Aorta (tissue), 5 donors: ENCODE measurements at regions not wholly inside any gene's neighbourhood (a gene's known extent, or its start where the extent isn't known, plus 50 kb on each side); places are given as distances from the start of the nearest gene placed in this dataset.

Experiments used
- ATAC-seq: fragments of 200-7000 bp; cut with Tn5 transposase; one replicate; pipeline ENCODE4 v1.9.1; 2022; ENCODE audit warnings: moderate library complexity; ENCODE audit not compliant: low FRiP score
- DNase-seq, 2 donors: peaks; one replicate each; pipeline ENCODE4 v3.0.0-alpha.2; 2020
- H3K27ac ChIP-seq, 2 donors: one replicate each; pipeline ENCODE4 v1.5.1; 2013; ENCODE audit warnings: low read length in 2 of 2, mild to moderate bottlenecking in 2 of 2, moderate library complexity in 2 of 2, control low read depth in 1 of 2, inconsistent platforms in 1 of 2, low read depth in 1 of 2
- H3K27me3 ChIP-seq, 2 donors: one replicate each; pipeline ENCODE4 v1.6.1; 2013; ENCODE audit warnings: control low read depth in 1 of 2, low read length in 1 of 2, mild to moderate bottlenecking in 1 of 2, moderate library complexity in 1 of 2; ENCODE audit not compliant: insufficient read depth in 2 of 2, control insufficient read depth in 1 of 2
- H3K36me3 ChIP-seq, 2 donors: one replicate each; pipeline ENCODE4 v1.6.1; 2013; ENCODE audit warnings: control low read depth in 1 of 2, low read length in 1 of 2, mild to moderate bottlenecking in 1 of 2; ENCODE audit not compliant: insufficient read depth in 2 of 2, control insufficient read depth in 1 of 2
- H3K4me1 ChIP-seq, 2 donors: one replicate each; pipeline ENCODE4 v1.6.1; 2013; ENCODE audit warnings: low read length in 2 of 2, control low read depth in 1 of 2, mild to moderate bottlenecking in 1 of 2, moderate library complexity in 1 of 2; ENCODE audit not compliant: insufficient read depth in 2 of 2, control insufficient read depth in 1 of 2
- H3K4me3 ChIP-seq, 2 donors: one replicate each; pipeline ENCODE4 v1.5.1; 2013; ENCODE audit warnings: low read length in 2 of 2, control low read depth in 1 of 2, mild to moderate bottlenecking in 1 of 2
- H3K9me3 ChIP-seq: one replicate; pipeline ENCODE4 v1.6.1; 2013; ENCODE audit warnings: mild to moderate bottlenecking, low read length; ENCODE audit not compliant: control insufficient read depth
- WGBS, 2 donors: extraction: QIAGEN DNeasy Blood & Tissue Kit; methylation state at CpG; one replicate each; pipeline ENCODE4 v1.1.7; 2013; 5-methylcytosine and 5-hydroxymethylcytosine counted together
- intact Hi-C, 2 donors: fragments of 100-400 bp; cut with DNase I; formaldehyde crosslinking; loops; one replicate each; pipeline versions ENCODE4 v1.14.2 to v1.15.0; 2022
- donor health status: healthy with polysubstance abuse.
- donor health status: Bipolar disorder and iron deficiency.
- donor health status: DM: no; HTN: no; CAD: no.
- donor health status: DM: no; HTN: no; CAD: no.
- donor health status: DM: yes; HTN: yes; CAD: no.

GRCh38 chrX:109848461-109849050 lies 115.5 kb upstream of the ACSL4 start:
- DNase-seq = no peak
- no peak overlapping the region for H3K27ac ChIP-seq
- WGBS, 2 donors = 24 to 39% methylated on average over 4 of the region's 4 CpGs
- H3K9me3 ChIP-seq = no peaks in the 10 kb centered on the region
- ATAC-seq = no peak
- H3K4me1 ChIP-seq = peaks cover 2 to 3% of the 10 kb centered on the region in 2 donors
- no peaks in the 10 kb centered on the region for H3K36me3 ChIP-seq
- no peaks in the 10 kb centered on the region for H3K27me3 ChIP-seq
- H3K4me3 ChIP-seq = no peak overlapping the region
- intact Hi-C loops = loop anchor here in 1 of 2 donors (10.0 kb wide), 1 partner anchor 64 kb away; no protein-coding TSS in a partner anchor

- Histone ChIP-seq H3K4me1 (no peaks in the 10 kb centered on the region), H3K27me3 (no peaks in the 10 kb centered on the region), H3K36me3 (no peaks in the 10 kb centered on the region), H3K4me3 (no peak overlapping the region), H3K9me3 (no peaks in the 10 kb centered on the region), H3K27ac (no peak overlapping the region)
- intact Hi-C loops = no loop called here
- no peak for ATAC-seq
- DNase-seq = no peak
Observed at GRCh38 chrX:109854096-109854495, 121.0 kb upstream of the ACSL4 start.

GRCh38 chrX:109855501-109855900 lies 122.4 kb upstream of the ACSL4 start:
- WGBS, 2 donors = 47 to 67% methylated on average over 1 of the region's 1 CpG
- Histone ChIP-seq H3K4me1 (no peaks in the 10 kb centered on the region), H3K4me3 (no peak overlapping the region), H3K27ac (no peak overlapping the region), H3K9me3 (no peaks in the 10 kb centered on the region), H3K36me3 (no peaks in the 10 kb centered on the region), H3K27me3 (no peaks in the 10 kb centered on the region)
- DNase-seq = no peak
- ATAC-seq = no peak
- intact Hi-C loops = loop anchor here (5.0 kb wide), 1 partner anchor 143 kb away; no protein-coding TSS in a partner anchor

GRCh38 chrX:109856974-109857373 lies 123.9 kb upstream of the ACSL4 start:
- intact Hi-C loops = loop anchor here (5.0 kb wide), 1 partner anchor 145 kb away; no protein-coding TSS in a partner anchor
- no peak for ATAC-seq

GRCh38 chrX:109857584-109858228 lies 124.6 kb upstream of the ACSL4 start:
- no peak for DNase-seq
- 62 to 68% methylated on average over 4 of the region's 4 CpGs for WGBS, 2 donors
- no peak overlapping the region for H3K27ac ChIP-seq
- no peaks in the 10 kb centered on the region for H3K4me1 ChIP-seq
- H3K4me3 ChIP-seq = no peak overlapping the region
- no peaks in the 10 kb centered on the region for H3K36me3 ChIP-seq
- intact Hi-C loops = loop anchor here (5.0 kb wide), 1 partner anchor 145 kb away; no protein-coding TSS in a partner anchor
- H3K27me3 ChIP-seq = no peaks in the 10 kb centered on the region
- ATAC-seq = no peak
- no peaks in the 10 kb centered on the region for H3K9me3 ChIP-seq

More at GRCh38 chrX:109856974-109857373, 123.9 kb upstream of the ACSL4 start:
- Histone ChIP-seq H3K27me3 (no peaks in the 10 kb centered on the region), H3K9me3 (no peaks in the 10 kb centered on the region), H3K36me3 (no peaks in the 10 kb centered on the region), H3K4me1 (no peaks in the 10 kb centered on the region), H3K27ac (no peak overlapping the region), H3K4me3 (no peak overlapping the region)
- 2 to 17% methylated on average over 5 of the region's 5 CpGs for WGBS, 2 donors
- no peak for DNase-seq

GRCh38 chrX:109858602-109859341 lies 125.7 kb upstream of the ACSL4 start:
- no peak overlapping the region for H3K27ac ChIP-seq
- H3K36me3 ChIP-seq = no peaks in the 10 kb centered on the region
- DNase-seq (no peak), ATAC-seq (no peak)
- WGBS, 2 donors = 76 to 95% methylated on average over 5 of the region's 5 CpGs
- no peak overlapping the region for H3K4me3 ChIP-seq
- H3K27me3 ChIP-seq = no peaks in the 10 kb centered on the region
- no peaks in the 10 kb centered on the region for H3K4me1 ChIP-seq
- intact Hi-C loops = loop anchor here (5.0 kb wide), 1 partner anchor 146 kb away; no protein-coding TSS in a partner anchor
- H3K9me3 ChIP-seq = no peaks in the 10 kb centered on the region

GRCh38 chrX:109859651-109860050 lies 126.6 kb upstream of the ACSL4 start:
- DNase-seq (no peak), ATAC-seq (no peak)
- Histone ChIP-seq H3K9me3 (no peaks in the 10 kb centered on the region), H3K4me1 (no peaks in the 10 kb centered on the region), H3K27ac (no peak overlapping the region), H3K4me3 (no peak overlapping the region), H3K27me3 (no peaks in the 10 kb centered on the region), H3K36me3 (no peaks in the 10 kb centered on the region)
- WGBS, 2 donors = 67 to 92% methylated on average over 2 of the region's 2 CpGs
- intact Hi-C loops = loop anchor here (5.0 kb wide), 1 partner anchor 147 kb away; no protein-coding TSS in a partner anchor

- 51 to 59% methylated on average over 2 of the region's 2 CpGs for WGBS, 2 donors
- no peak overlapping the region for H3K4me3 ChIP-seq
Observed at GRCh38 chrX:109862433-109862832, 129.4 kb upstream of the ACSL4 start.

More at GRCh38 chrX:109862433-109862832, 129.4 kb upstream of the ACSL4 start:
- no peaks in the 10 kb centered on the region for H3K36me3 ChIP-seq
- H3K27me3 ChIP-seq = no peaks in the 10 kb centered on the region
- ATAC-seq (no peak), DNase-seq (no peak)
- H3K27ac ChIP-seq = no peak overlapping the region
- H3K4me1 ChIP-seq = no peaks in the 10 kb centered on the region
- intact Hi-C loops = no loop called here
- H3K9me3 ChIP-seq = no peaks in the 10 kb centered on the region
